ENCODE measurements at regions not wholly inside any gene's neighbourhood (a gene's known extent, or its start where the extent isn't known, plus 50 kb on each side); places are given as distances from the start of the nearest gene placed in this dataset.

DNA sequence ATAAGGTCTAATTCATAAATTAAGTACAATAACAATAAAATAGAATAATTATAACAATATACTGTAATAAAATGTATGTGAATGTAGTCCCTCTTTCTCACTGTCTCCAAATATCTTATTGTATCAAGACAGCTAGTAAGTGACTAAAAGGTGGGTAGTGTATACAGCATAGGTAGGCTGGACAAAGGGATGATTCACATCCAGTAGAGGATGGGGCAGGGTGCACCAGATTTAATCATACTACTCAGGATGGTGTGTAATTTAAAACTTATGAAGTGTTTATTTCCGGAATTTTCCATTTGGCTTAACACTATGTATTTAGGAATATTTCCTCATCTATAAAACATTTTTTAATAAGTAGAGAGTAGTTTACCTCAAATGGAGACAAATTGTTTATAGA lies 876.1 kb upstream of the CADM2 start:
- no peak for DNase-seq

DNA sequence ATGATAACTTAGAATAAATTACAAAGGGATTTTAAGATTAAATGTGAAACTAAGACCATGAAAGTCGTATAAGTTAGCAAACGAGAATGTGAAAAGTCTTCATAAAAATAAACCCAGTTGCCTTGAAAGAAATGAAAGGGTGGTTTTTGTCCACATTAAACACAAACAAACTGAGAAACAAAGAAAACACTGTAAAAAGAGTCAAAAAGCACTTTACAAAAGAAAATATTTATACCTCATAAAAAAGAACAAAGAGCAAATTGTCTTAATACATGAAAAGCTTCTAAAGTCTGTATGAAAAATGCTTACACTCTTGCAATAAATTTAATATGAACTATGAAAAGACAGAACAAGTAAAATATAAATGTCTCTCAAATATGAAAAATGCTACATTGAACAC lies 865.9 kb upstream of the CADM2 start:
- no peak for DNase-seq

DNA sequence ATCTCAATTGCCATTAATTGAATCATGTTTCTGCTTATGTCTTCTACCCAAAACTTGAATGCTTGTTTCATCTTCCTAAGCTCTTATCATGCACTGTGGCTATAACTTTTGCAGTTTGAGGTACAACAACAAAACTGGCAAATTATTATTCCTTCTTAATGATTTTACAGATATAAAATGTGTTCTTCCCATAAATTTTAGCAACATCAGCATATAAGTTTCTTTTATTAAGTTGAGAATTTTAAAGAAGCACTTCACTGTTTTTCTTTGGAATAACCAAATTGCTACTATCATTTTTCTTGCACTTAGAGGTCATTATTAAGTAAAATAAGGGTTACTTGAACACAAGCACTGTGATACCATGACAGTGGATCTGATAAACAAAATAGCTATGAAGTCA lies 862.6 kb upstream of the CADM2 start:
- no peak for DNase-seq

DNA sequence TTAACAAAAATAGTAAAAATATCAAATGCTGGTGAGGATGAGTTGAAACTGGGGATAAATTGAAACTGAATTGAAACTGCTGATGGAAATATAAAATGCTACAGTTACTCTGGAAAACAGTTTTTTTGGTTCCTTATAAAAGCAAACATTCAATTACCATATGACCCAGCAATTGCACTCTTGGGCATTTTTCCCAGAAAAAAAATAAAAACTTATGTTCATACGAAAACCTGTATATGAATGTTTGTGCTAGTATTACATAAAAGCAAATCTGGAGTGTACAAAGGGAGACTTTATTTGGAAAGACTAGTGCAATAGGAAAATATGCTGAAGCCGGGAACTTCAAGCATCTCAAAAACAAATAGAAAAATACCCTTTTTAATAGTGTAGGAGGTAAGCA lies 857.9 kb upstream of the CADM2 start:
- no peak for DNase-seq

DNA sequence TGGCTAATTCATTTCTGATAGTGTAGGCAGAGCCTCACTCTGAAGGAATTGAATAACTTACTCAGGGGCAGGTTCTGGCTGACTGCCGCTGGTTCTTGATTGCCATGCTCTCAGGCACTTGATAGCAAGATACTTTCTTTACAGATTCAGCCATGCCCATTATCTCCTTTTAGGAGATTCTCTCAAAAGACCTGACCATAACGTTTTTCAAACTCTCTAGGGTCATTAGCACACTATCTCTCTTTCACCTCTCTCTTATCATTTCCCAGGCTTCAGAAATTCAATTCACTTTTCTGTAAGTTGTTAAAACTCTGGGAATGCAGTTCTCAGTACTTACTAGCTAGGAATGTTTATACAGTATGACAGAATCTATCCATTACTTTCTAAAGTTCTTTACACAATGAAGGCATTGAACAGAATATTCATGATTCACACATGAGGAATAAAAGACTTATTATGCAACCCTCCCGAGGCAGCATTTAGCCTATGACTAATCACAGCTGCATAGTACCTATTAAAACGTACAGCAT lies 850.3 kb upstream of the CADM2 start:
- no peak for DNase-seq

DNA sequence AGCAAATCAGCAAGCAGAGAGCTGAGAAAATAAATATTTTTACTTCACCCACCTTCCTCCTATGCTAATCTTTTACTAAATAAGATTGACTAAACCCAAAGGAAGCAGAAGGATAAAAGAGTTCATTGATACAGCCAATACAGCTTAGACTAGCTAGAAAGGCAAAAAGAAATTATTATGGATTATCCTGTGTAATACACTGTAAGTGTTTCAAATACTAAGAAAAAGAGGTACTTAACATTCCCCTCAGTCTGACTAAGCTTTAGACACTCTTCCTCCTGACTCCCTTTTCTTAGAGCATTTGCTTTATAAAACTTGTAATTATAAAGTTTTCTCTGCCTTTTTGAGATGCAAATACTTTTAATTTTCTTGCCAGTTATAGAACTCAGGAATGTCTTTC lies 848.9 kb upstream of the CADM2 start:
- DNase-seq, result no peak

DNA sequence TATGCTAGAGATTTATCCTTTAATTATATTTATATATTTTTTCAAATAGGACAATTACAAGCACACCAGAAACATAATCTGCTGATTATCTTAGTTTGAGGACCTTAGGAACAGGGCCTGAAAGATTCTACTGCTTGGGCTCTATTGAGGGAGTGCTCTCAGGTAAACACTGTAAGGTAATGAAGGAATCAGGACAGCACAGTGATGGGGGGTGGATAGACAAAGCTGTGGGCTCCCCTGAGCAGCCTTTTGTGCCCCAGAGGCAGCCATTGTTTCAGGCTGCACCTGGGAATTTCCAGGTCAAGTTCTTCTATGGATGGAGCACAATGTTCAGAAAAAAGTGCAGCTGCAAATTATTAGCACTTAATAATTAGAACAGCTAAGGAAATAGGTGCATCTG lies 848.0 kb upstream of the CADM2 start:
- no peak for DNase-seq

DNA sequence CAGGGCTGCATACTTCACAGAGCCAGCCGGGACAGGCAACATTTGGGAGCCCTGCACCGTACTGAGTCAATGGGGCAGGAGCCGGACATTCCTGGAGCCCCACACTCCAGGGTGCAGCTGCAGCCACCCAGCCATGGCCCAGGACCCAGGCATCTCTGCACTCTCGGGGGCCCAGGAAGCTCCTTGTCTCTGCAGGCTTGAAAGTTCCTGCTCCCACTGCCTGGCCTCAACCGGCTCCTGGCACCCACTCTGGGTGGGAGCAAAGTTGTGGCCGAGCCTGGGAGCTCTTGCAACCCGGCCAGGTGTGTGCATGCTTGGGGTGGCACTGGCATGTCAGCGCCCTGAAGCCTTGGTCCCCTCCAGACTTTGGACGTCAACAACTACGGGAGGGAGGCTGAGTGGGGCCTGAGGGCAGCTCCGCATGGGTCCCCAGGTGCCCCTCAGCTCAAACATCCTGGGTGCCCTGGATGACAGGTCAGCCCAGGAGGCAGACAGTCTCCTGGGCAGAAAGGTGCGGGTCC lies 833.5 kb upstream of the CADM2 start:
- DNase-seq, result no peak

DNA sequence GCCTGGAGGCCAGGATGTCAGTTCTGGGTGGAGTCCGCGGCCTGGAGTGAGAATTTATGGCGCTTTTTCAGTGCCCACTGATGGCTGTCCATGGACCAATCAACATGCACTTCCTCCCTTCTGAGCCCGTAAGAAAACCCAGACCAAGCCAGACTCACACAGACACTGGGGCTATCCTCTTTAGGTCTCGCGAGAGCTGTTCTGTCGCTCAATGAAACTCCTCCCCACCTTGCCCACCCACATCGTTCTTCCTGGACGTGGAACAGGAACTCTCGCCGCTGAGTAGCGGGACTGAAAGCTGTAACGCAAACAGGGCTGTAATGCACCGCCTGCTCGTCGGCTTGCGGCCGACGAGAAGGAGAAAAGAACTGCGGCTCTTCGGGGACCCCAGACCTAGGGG lies 833.0 kb upstream of the CADM2 start:
- DNase-seq, result no peak

DNA sequence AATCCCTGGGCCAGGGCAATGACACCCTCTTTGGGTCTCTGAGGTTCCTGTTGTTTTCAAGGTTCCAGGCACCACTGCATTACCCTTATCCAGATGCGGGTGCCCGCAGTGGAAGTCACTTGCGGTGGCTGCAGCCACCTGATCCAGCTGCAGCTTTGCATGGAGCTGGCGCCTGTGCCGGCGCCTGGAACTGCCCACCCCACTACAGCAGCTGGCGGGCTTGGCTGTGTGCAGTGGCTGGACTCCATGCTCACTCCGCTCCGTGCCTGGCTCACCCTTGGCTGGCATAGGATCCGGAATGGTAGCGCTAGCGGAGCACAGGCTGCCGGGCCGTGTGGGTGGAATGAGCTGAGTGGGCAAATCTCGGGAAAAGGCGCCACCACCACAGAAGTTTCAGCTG lies 832.6 kb upstream of the CADM2 start:
- DNase-seq, result no peak

DNA sequence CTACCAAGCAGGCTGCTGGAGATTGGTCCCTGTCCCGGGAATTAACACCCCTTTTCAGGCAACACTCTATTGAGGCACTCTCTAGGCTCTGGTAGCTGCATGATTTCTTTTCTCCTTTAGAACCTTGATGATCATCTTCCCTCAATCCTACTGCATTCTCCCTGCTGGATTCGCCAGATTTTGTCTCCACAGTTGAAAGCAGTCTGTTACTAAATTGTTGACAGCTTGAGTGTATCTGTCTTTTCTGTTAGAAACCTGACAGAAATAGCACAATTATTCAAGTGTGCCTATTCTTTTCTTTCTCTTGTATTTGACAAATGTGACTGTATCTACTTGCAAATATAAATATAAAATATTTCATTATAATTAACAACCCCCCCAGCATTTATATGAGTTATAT lies 830.8 kb upstream of the CADM2 start:
- no peak for DNase-seq

DNA sequence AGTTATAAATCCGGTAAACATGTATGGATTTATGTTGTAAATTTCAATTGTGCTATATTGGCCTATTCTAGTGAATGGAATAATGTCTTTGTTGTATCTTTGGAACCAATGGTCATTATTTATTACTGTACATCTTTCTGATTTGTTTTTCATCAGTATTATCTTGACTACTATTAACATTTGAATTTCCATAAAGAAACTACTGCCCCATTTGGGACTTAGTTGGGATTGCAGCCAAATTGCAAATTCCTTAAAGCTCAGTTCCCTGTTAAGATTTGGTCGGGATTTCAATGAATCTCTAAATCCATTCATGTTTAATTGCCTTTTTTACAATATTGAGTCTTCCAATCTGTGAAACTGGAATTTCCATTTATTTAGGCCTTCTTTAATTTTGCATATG lies 822.4 kb upstream of the CADM2 start:
- no peak for DNase-seq

DNA sequence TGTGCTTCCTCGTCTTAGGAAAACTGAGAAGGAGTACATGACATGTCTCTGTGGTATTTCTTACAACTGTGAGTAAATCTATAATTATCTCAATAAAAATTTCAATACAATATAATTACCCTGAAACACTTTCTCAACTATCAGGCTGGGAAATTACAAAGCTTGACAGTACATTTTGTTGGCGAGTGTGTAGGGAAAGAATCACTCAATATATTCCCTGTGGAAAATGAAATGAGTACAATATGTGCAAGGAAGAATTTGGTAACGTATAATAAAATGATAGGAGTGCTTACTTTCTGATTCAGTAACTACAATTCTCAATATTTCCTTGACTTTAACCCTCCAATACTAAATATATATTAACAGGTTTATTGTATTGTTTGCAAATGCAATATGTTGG lies 818.2 kb upstream of the CADM2 start:
- DNase-seq, result no peak

DNA sequence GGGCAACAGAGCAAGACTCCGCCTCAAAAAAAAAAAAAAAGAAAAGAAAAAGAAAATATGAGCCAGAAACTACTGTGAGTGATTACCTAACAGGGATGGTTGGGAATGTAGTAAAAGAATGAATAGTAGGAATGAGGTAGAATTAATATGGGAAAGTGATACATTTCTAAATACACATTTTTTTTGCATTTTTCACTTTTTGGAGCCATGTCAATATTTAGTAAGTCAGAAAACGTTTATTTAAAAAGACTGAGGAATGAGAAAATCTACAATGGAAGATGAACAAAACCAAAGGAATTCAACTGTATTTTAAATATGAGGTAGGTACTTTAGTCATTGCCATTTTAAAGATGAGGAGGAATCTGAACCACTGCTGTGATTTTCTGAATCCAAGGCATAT lies 817.2 kb upstream of the CADM2 start:
- DNase-seq, result no peak

DNA sequence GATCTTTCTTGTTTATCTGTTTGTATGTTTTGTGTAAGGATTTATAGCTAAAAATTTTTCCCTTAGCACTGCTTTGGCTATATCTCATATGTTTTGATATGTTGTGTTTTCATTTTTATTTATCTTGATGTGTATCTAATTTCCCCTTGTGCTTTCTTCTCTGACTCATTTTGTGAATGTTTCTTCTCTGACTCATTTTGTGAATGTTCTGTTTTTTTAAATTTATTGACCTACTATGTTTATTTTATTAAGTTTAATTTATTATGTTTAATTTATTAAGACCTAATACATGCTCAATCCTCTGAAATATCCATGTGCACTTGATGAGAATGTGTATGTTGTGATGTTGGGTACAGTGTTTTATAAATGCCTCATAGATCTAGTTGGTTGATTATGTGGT lies 793.5 kb upstream of the CADM2 start:
- DNase-seq, result no peak

DNA sequence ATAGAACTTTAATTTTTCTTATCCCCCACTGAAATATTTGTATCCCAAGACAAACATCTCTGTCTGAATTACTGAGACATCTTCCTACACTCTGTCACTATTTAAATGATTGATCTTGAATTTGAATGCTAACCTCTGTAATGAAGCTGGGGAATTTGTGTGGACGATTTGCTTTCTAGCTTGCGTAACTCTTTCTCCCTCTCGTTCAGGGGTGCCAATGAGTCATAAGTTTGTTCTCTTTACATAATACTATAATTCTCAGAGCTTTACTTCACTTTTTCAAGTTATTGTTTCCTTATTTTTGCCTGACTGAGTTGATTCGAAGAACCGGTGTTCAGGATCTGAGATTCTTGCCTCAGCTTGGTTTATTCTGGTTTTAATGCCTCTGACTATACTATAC lies 783.3 kb upstream of the CADM2 start:
- DNase-seq, result no peak

DNA sequence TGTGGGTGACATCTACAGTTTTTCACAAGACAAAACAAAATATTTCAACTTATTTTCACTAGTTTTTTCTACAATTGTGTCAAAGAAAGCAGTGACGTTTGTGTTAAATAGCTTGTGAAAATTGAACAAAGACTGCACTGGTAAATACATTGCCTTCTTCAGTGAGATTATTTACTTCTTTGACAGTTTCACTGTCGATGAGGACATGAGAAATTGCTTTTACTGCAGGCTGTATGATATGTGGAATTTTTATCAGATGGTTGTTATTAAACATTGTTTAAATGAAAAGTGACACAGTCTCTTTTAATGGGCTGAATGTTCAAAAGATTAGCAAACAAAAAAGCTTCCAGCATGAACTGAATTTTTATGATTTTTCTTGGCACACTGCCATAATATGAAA lies 773.9 kb upstream of the CADM2 start:
- no peak for DNase-seq

DNA sequence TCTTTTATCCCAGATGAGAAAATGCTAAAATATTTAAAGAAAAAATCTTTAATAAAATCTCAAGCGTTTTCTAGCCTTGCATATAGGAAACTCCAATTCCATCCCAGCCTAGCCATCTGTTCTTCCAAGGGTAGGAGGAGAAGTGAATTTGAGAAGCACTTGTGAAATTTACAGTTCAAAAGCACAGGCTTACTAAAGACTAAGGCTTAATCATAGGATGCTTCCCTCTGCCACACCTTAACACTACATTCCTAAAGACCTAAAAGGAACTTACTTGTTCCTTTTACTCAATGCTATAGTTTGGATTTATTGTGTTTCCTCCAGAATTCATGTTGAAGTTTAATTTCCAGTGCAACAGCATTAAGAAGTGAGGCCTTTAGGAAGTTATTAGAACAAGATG lies 764.8 kb upstream of the CADM2 start:
- no peak for DNase-seq

DNA sequence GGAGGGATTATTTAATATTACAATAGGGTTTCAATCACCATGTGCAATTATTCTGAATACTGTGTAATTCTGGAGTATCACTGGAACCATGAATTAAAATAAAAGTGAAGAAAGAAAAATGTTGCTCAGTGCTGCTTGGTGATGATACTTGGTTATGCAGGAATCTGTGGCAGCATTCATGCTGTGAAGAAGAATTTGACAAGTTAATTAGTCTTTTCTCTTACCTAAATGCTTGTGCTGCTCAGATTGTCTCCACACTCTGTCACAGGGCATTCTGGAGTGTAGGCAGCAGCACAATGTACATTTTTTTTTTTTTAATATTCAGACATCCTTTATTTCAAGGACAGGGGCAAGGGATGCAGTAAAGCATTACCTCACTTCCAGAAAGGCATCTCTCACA lies 749.3 kb upstream of the CADM2 start:
- DNase-seq, result no peak

DNA sequence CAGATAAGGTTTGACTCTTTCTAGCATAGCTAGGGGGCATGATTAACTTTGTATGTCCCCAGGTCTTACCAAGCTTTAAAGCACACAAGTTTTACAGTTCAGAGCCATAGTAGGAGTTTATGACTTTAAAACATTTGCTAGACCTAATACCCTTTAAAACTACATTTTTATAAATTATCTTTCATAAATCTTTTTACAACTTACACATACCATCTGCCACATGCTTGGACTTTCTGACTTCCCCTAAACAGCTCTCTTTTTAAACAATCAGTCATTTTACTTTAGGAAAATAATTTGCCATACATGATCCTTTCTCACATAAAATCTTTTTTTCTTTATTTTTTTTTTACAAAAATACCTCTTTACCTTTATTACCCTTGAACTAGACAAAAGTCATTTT lies 735.3 kb upstream of the CADM2 start:
- no peak for DNase-seq

DNA sequence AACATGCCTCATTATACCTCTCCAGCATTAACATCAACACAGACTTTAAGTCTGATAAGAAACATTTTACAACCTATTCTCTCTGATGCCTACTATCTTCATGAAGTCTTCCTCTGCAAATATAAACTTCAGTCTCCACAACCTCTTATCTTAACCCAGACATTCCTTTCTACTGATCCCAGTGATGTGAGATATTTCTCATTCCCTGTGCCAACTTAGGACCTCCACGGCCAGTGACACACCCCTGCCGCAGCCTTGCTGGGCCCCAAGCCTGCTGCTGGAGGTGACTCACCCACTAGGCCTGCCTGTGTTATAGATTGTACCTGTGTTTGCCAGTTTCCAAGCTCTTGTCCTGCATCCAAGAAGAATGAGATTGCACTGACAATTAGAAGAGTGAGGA lies 734.5 kb upstream of the CADM2 start:
- no peak for DNase-seq

DNA sequence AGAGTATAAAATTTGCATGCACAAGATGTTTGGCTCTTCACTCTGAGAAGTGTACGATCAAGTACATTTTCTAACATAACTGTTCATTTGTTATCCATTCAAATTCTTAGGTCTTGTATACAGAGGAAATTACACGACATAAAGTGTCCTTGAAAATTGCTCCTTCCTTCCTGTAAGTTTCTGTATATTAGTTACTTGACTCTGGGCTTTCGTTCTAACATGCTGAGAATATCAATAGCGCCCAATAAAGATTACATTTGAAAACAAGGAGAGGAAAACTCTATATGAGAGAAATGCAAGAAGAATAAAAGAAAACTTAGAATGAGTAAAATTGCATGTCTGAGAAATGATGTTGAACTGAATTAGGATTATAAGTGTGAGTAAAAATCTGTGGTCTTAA lies 722.5 kb upstream of the CADM2 start:
- no peak for DNase-seq

DNA sequence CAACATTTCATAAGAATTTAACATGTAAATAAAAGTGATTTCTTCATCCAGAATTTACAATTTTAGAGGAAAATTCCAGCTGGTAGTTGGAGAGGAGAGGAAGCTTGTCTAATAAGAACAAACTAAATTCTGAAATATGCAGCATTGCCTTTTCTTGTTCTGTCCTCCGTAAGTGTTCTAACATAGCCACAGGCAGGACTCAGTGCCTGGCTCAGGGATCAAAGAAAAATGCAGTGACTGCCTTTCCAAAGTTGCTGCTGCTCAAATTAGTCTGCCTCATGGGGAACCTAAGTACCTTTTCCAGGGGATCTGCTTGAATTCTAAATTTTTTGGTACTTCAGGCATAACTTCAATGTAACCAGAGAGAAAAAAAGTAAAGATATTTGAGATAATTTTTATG lies 713.0 kb upstream of the CADM2 start:
- no peak for DNase-seq

DNA sequence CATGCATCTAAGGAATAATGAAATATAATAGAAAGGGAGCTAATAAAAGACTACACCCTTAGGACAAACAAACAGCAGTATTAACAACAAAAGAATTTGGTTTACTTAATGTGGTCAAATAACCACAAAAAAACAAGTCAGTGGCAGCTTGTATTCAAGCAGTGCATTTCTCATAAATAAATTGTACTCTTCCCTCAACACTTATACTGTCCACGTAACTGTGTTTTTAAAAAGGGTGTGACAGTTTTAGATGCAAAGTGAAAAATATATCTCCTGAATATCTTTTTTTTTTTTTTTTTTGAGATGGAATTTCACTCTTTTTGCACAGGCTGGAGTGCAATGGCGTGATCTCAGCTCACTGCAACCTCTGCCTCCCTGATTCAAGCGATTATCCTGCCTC lies 698.2 kb upstream of the CADM2 start:
- DNase-seq, result no peak

DNA sequence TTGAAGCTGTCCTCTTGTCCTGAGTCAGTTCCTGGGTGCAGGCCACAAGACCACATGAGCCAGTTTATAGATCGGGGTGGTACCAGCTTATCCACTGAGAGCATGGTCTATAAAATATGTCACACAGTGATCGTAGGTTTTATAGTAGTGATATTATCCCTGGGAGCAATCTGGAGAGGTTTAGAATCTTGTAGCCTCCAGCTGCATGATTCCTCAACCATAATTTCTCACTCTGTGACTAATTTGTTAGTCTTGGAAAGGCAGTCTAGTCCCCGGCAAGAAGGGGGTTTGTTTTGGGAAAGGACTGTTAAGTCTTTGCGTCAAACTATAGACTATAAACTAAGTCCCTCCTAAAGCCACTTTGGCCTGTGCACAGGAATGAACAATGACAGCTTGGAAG lies 693.0 kb upstream of the CADM2 start:
- DNase-seq, result no peak

DNA sequence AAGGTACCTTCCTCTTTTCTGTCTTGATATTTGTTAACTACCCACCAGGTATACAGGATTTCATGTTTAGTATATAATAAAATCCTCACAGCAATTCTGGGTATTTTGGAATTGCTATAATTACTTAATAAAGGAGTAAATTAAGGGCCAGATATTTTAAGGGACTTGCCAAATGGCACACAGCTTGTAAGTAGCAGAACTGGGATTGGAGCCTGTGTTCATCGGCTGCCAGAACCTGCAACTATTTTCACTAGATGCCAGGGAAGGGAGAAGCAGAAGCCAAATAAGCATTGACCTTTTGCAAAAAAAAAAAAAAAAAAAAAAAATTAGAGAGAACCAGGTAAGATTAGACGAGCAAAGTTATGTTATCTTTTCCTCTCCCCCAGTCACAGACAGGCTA lies 683.3 kb upstream of the CADM2 start:
- no peak for DNase-seq
